Sigmoid colon (tissue), 6 donors: ENCODE measurements at regions not wholly inside any gene's neighbourhood (a gene's known extent, or its start where the extent isn't known, plus 50 kb on each side); places are given as distances from the start of the nearest gene placed in this dataset.

Source experiments
- DNase-seq: peaks from one replicate; pipeline ENCODE4 v3.0.0-alpha.2; 2019
- H3K27ac ChIP-seq, 4 donors: fragments of 200-600 bp; sonication (generic); one replicate each; pipeline ENCODE4 v1.5.1; 2016 to 2019; ENCODE audit warnings: mild to moderate bottlenecking in 1 of 4
- H3K27me3 ChIP-seq, 3 donors: fragments of 200-600 bp; sonication (generic); one replicate each; pipeline ENCODE4 v1.5.1; 2019; ENCODE audit warnings: mild to moderate bottlenecking in 1 of 3
- H3K36me3 ChIP-seq, 4 donors: fragments of 200-600 bp; sonication (generic); one replicate each; pipeline ENCODE4 v1.5.1; 2016 to 2019
- H3K4me1 ChIP-seq, 4 donors: fragments of 200-600 bp; sonication (generic); one replicate each; pipeline ENCODE4 v1.5.1; 2017 to 2019
- H3K4me3 ChIP-seq, 4 donors: fragments of 200-600 bp; sonication (generic); one replicate each; pipeline ENCODE4 v1.5.1; 2017 to 2019; ENCODE audit warnings: mild to moderate bottlenecking in 2 of 4, moderate library complexity in 1 of 4
- H3K9me3 ChIP-seq, 4 donors: fragments of 200-600 bp in 3 of 4; sonication (generic) in 3 of 4; one replicate each; pipeline versions ENCODE4 v1.5.1 to v1.6.1; 2013 to 2019
- EP300 ChIP-seq, 4 donors: sonication (generic); formaldehyde crosslinking; IDR thresholded peaks; one replicate each; pipeline ENCODE4 v1.6.1; 2017; ENCODE audit warnings: antibody characterized with exemption in 4 of 4
- POLR2A ChIP-seq, 2 donors: fragments of 450-650 bp; IDR thresholded peaks; one replicate each; pipeline ENCODE4 v1.6.1; 2016; ENCODE audit warnings: antibody characterized with exemption in 2 of 2, mild to moderate bottlenecking in 2 of 2, moderate library complexity in 2 of 2
- POLR2AphosphoS5 ChIP-seq, 4 donors: sonication (generic); formaldehyde crosslinking; IDR thresholded peaks; one replicate each; pipeline ENCODE4 v1.6.1; 2017; ENCODE audit warnings: antibody characterized with exemption in 4 of 4
- WGBS, 2 donors: extraction: QIAGEN DNeasy Blood & Tissue Kit; methylation state at CpG; one replicate each; pipeline ENCODE4 v1.1.7; 2013; 5-methylcytosine and 5-hydroxymethylcytosine counted together
- intact Hi-C: fragments of 100-400 bp; cut with DNase I; formaldehyde crosslinking; loops from one replicate; pipeline ENCODE4 v1.15.1; 2023
- TF ChIP-seq, protein P1 (sequence below), 4 experiments: fragments of 450-650 bp in 3 of 4; fragments of 200-600 bp in 1 of 4; IDR thresholded peaks; one replicate each; pipeline ENCODE4 v1.5.1; 2016 to 2019; ENCODE audit warnings: antibody characterized with exemption in 4 of 4, mild to moderate bottlenecking in 3 of 4, moderate library complexity in 2 of 4
- donor health status: healthy with polysubstance abuse.
- donor health status: healthy.

DNA sequence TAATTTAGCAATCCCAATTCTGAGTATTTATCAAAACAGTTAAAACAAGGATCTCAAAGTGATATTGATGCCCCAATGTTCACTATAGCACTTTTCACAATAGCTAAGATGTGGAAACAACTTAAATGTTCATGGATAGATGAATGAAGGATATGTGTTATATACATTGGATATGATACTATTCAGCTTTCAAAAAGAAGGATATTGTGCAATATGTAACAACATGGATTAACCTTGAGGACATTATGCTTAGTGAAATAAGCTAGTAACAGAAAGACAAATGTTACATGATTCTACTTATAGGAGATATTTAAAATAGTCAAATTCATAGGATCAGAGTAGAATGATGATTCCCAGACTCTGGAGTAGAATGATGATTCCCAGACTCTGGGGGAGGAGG is 78.0 kb downstream of the INSIG2 start:
- Histone ChIP-seq H3K27ac (no peak overlapping the region), H3K9me3 (no peaks in the 10 kb centered on the region), H3K4me3 (no peak overlapping the region), H3K27me3 (no peaks in the 10 kb centered on the region), H3K36me3 (no peaks in the 10 kb centered on the region), H3K4me1 (no peaks in the 10 kb centered on the region)
- TF ChIP-seq, protein P1, sequence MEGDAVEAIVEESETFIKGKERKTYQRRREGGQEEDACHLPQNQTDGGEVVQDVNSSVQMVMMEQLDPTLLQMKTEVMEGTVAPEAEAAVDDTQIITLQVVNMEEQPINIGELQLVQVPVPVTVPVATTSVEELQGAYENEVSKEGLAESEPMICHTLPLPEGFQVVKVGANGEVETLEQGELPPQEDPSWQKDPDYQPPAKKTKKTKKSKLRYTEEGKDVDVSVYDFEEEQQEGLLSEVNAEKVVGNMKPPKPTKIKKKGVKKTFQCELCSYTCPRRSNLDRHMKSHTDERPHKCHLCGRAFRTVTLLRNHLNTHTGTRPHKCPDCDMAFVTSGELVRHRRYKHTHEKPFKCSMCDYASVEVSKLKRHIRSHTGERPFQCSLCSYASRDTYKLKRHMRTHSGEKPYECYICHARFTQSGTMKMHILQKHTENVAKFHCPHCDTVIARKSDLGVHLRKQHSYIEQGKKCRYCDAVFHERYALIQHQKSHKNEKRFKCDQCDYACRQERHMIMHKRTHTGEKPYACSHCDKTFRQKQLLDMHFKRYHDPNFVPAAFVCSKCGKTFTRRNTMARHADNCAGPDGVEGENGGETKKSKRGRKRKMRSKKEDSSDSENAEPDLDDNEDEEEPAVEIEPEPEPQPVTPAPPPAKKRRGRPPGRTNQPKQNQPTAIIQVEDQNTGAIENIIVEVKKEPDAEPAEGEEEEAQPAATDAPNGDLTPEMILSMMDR (IDR thresholded peaks at IDR 0.05) = no peak
- TF ChIP-seq POLR2A (IDR thresholded peaks at IDR 0.05) (no peak), EP300 (IDR thresholded peaks at IDR 0.05) (no peak), POLR2AphosphoS5 (IDR thresholded peaks at IDR 0.05) (no peak)
- DNase-seq = no peak
- intact Hi-C loops = no loop called here

DNA sequence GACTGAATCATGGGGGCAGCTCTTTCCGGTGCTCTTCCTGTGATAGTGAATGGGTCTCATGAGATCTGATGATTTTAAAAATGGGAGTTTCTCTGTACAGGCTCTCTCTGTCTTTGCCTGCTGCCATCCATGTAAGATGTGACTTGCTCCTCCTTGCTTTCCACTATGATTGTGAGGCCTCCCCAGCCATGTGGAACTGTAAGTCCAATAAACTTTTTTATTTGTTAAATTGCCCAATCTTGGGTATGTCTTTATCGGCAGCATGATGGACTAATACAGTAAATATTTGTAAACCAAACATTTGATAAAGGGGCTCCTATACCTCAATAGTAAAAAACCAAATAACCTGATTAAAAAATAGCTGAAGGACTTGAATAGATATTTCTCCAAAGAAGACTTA is 77.3 kb downstream of the INSIG2 start:
- no peaks in the 10 kb centered on the region for H3K9me3 ChIP-seq
- no peaks in the 10 kb centered on the region for H3K36me3 ChIP-seq
- intact Hi-C loops = no loop called here
- 69 to 80% methylated on average over 2 of the region's 2 CpGs for WGBS, 2 donors
- H3K4me3 ChIP-seq = no peak overlapping the region
- no peak for DNase-seq
- H3K27ac ChIP-seq = no peak overlapping the region
- TF ChIP-seq, protein P1 (IDR thresholded peaks at IDR 0.05) = no peak
- TF ChIP-seq POLR2AphosphoS5 (IDR thresholded peaks at IDR 0.05) (no peak), POLR2A (IDR thresholded peaks at IDR 0.05) (no peak), EP300 (IDR thresholded peaks at IDR 0.05) (no peak)
- H3K27me3 ChIP-seq = no peaks in the 10 kb centered on the region
- no peaks in the 10 kb centered on the region for H3K4me1 ChIP-seq
